Lower leg skin (tissue), 4 donors: ENCODE measurements at regions not wholly inside any gene's neighbourhood (a gene's known extent, or its start where the extent isn't known, plus 50 kb on each side); places are given as distances from the start of the nearest gene placed in this dataset.

Experiments used
- DNase-seq, 2 donors: peaks; one replicate each; pipeline ENCODE4 v3.0.0-alpha.2; 2019; ENCODE audit warnings: low spot score in 2 of 2
- H3K4me3 ChIP-seq: fragments of 200-600 bp; sonication (generic); 2 replicates; pipeline ENCODE4 v1.5.1; 2017; ENCODE audit warnings: mild to moderate bottlenecking, low read depth; ENCODE audit not compliant: poor library complexity, severe bottlenecking
- CTCF ChIP-seq, 3 donors: fragments of 450-650 bp; IDR thresholded peaks; one replicate each; pipeline ENCODE4 v1.5.1; 2016; ENCODE audit warnings: antibody characterized with exemption in 3 of 3, mild to moderate bottlenecking in 3 of 3, moderate library complexity in 2 of 3
- POLR2A ChIP-seq, 2 donors: fragments of 450-650 bp; IDR thresholded peaks; one replicate each; pipeline ENCODE4 v1.6.1; 2016 to 2017; ENCODE audit warnings: antibody characterized with exemption in 2 of 2, mild to moderate bottlenecking in 1 of 2, moderate library complexity in 1 of 2
- WGBS, 2 donors: methylation state at CpG; one replicate each; pipeline ENCODE4 v1.1.5; 2018; 5-methylcytosine and 5-hydroxymethylcytosine counted together
- intact Hi-C: fragments of 100-400 bp; cut with DNase I; formaldehyde crosslinking; loops from one replicate; pipeline ENCODE4 v1.15.0; 2023; ENCODE audit warnings: low total_unique reads

GRCh38 chr11:92154611-92155010, 70.0 kb upstream of the FAT3 start:
- intact Hi-C loops = no loop called here
- no peak overlapping the region for H3K4me3 ChIP-seq
- DNase-seq = no peak
- no peak for TF ChIP-seq POLR2A (IDR thresholded peaks at IDR 0.05)
- no peak for TF ChIP-seq CTCF (IDR thresholded peaks at IDR 0.05)
- WGBS, 2 donors = 56 to 71% methylated on average over 4 of the region's 4 CpGs

GRCh38 chr11:92154110-92154509, 70.5 kb upstream of the FAT3 start:
- no peak overlapping the region for H3K4me3 ChIP-seq
- intact Hi-C loops = no loop called here
- 60 to 61% methylated on average over 2 of the region's 2 CpGs for WGBS, 2 donors
- no peak for TF ChIP-seq POLR2A (IDR thresholded peaks at IDR 0.05)
- no peak for TF ChIP-seq CTCF (IDR thresholded peaks at IDR 0.05)
- DNase-seq = no peak

- no peak for DNase-seq
- TF ChIP-seq CTCF (IDR thresholded peaks at IDR 0.05) = no peak
- no peak for TF ChIP-seq POLR2A (IDR thresholded peaks at IDR 0.05)
- 79 to 83% methylated on average over 2 of the region's 2 CpGs for WGBS, 2 donors
- intact Hi-C loops = no loop called here
- H3K4me3 ChIP-seq = no peak overlapping the region
These were observed 71.1 kb upstream of the FAT3 start for GRCh38 chr11:92153542-92153941.

GRCh38 chr11:92152245-92152644, 72.4 kb upstream of the FAT3 start:
- no peak for DNase-seq
- intact Hi-C loops = no loop called here
- H3K4me3 ChIP-seq = no peak overlapping the region
- 71 to 74% methylated on average over 7 of the region's 7 CpGs for WGBS, 2 donors
- TF ChIP-seq POLR2A (IDR thresholded peaks at IDR 0.05) (no peak), CTCF (IDR thresholded peaks at IDR 0.05) (no peak)

GRCh38 chr11:92149996-92150395, 74.6 kb upstream of the FAT3 start:
- no peak overlapping the region for H3K4me3 ChIP-seq
- no peak for TF ChIP-seq POLR2A (IDR thresholded peaks at IDR 0.05)
- TF ChIP-seq CTCF (IDR thresholded peaks at IDR 0.05) = no peak
- no peak for DNase-seq
- intact Hi-C loops = no loop called here
- 35 to 40% methylated on average over 2 of the region's 2 CpGs for WGBS, 2 donors

DNA sequence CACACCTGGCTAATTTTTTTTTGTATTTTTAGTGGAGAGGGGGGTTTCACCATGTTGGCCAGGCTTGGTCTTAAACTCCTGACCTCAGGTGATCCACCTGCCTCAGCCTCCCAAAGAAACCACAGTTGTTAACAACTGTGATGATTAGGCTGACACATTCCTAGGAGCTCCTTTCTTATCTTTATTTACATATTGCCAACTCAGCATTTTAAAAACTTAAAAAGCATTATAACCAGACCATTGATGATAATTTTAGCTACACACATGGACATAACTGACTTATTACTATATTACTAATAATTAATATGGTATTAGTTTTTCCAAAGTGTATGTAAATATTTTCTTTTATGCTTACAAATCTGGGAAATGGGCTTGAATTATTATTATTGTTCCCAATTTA, 82.9 kb upstream of the FAT3 start:
- intact Hi-C loops = no loop called here
- TF ChIP-seq CTCF (IDR thresholded peaks at IDR 0.05) (no peak), POLR2A (IDR thresholded peaks at IDR 0.05) (no peak)
- no peak for DNase-seq
- no peak overlapping the region for H3K4me3 ChIP-seq
